Lower leg skin (tissue), 4 donors: ENCODE measurements at regions not wholly inside any gene's neighbourhood (a gene's known extent, or its start where the extent isn't known, plus 50 kb on each side); places are given as distances from the start of the nearest gene placed in this dataset.

ENCODE experiments used
- DNase-seq, 2 donors: peaks; one replicate each; pipeline ENCODE4 v3.0.0-alpha.2; 2019; ENCODE audit warnings: low spot score in 2 of 2
- H3K4me3 ChIP-seq: fragments of 200-600 bp; sonication (generic); 2 replicates; pipeline ENCODE4 v1.5.1; 2017; ENCODE audit warnings: mild to moderate bottlenecking, low read depth; ENCODE audit not compliant: poor library complexity, severe bottlenecking
- CTCF ChIP-seq, 3 donors: fragments of 450-650 bp; IDR thresholded peaks; one replicate each; pipeline ENCODE4 v1.5.1; 2016; ENCODE audit warnings: antibody characterized with exemption in 3 of 3, mild to moderate bottlenecking in 3 of 3, moderate library complexity in 2 of 3
- POLR2A ChIP-seq, 2 donors: fragments of 450-650 bp; IDR thresholded peaks; one replicate each; pipeline ENCODE4 v1.6.1; 2016 to 2017; ENCODE audit warnings: antibody characterized with exemption in 2 of 2, mild to moderate bottlenecking in 1 of 2, moderate library complexity in 1 of 2
- WGBS, 2 donors: methylation state at CpG; one replicate each; pipeline ENCODE4 v1.1.5; 2018; 5-methylcytosine and 5-hydroxymethylcytosine counted together
- intact Hi-C: fragments of 100-400 bp; cut with DNase I; formaldehyde crosslinking; loops from one replicate; pipeline ENCODE4 v1.15.0; 2023; ENCODE audit warnings: low total_unique reads

- no peak for DNase-seq
- 81% methylated on average over 4 of the region's 4 CpGs for WGBS, 2 donors
- no peak overlapping the region for H3K4me3 ChIP-seq
- TF ChIP-seq POLR2A (IDR thresholded peaks at IDR 0.05) (no peak), CTCF (IDR thresholded peaks at IDR 0.05) (no peak)
- intact Hi-C loops, result no loop called here
Observed at GRCh38 chr10:4066581-4067390, 281.8 kb upstream of the KLF6 start.

GRCh38 chr10:4064489-4064888 lies 279.5 kb upstream of the KLF6 start:
- no peak overlapping the region for H3K4me3 ChIP-seq
- intact Hi-C loops, result no loop called here
- TF ChIP-seq POLR2A (IDR thresholded peaks at IDR 0.05), result no peak
- no peak for DNase-seq
- 97 to 98% methylated on average over 6 of the region's 6 CpGs for WGBS, 2 donors

GRCh38 chr10:4063717-4064116 lies 278.7 kb upstream of the KLF6 start:
- intact Hi-C loops, result no loop called here
- no peak for DNase-seq
- WGBS, 2 donors, result 96 to 97% methylated on average over 3 of the region's 3 CpGs
- H3K4me3 ChIP-seq, result no peak overlapping the region
- TF ChIP-seq CTCF (IDR thresholded peaks at IDR 0.05) (no peak), POLR2A (IDR thresholded peaks at IDR 0.05) (no peak)

GRCh38 chr10:4062751-4063150 lies 277.7 kb upstream of the KLF6 start:
- 93 to 99% methylated on average over 6 of the region's 6 CpGs for WGBS, 2 donors
- TF ChIP-seq CTCF (IDR thresholded peaks at IDR 0.05), result no peak
- TF ChIP-seq POLR2A (IDR thresholded peaks at IDR 0.05), result no peak
- intact Hi-C loops, result no loop called here

GRCh38 chr10:4062072-4062471 lies 277.1 kb upstream of the KLF6 start:
- no peak overlapping the region for H3K4me3 ChIP-seq
- no peak for TF ChIP-seq POLR2A (IDR thresholded peaks at IDR 0.05)
- TF ChIP-seq CTCF (IDR thresholded peaks at IDR 0.05), result no peak
- intact Hi-C loops, result no loop called here
- WGBS, 2 donors, result 40 to 42% methylated on average over 2 of the region's 2 CpGs
- DNase-seq, result no peak

More at GRCh38 chr10:4062751-4063150, 277.7 kb upstream of the KLF6 start:
- no peak overlapping the region for H3K4me3 ChIP-seq
- DNase-seq, result no peak

GRCh38 chr10:4061441-4061951 lies 276.5 kb upstream of the KLF6 start:
- no peak overlapping the region for H3K4me3 ChIP-seq
- WGBS, 2 donors, result 24 to 27% methylated on average over 7 of the region's 7 CpGs
- no peak for TF ChIP-seq CTCF (IDR thresholded peaks at IDR 0.05)
- TF ChIP-seq POLR2A (IDR thresholded peaks at IDR 0.05), result no peak
- intact Hi-C loops, result no loop called here
- DNase-seq, result peak; percentile 94 to 96
